ENCODE measurements at regions not wholly inside any gene's neighbourhood (a gene's known extent, or its start where the extent isn't known, plus 50 kb on each side); places are given as distances from the start of the nearest gene placed in this dataset.

- ATAC-seq (ENCODE audit: insufficient number of reproducible peaks, low FRiP score, low read depth) (no peak), DNase-seq (ENCODE audit: low spot score) (no peak)
- TF ChIP-seq CTCF (IDR thresholded peaks at IDR 0.05) = no peak
- H3K27ac ChIP-seq = no peak overlapping the region
- no peaks in the 10 kb centered on the region for H3K36me3 ChIP-seq
- no peaks in the 10 kb centered on the region for H3K27me3 ChIP-seq (replicated peaks; ENCODE audit: insufficient read depth)
- no peaks in the 10 kb centered on the region for H3K9me3 ChIP-seq
- no peak overlapping the region for H3K4me3 ChIP-seq
- no peaks in the 10 kb centered on the region for H3K4me1 ChIP-seq (ENCODE audit: control insufficient read depth in 1 of 2, low read depth in 2 of 2)
These were observed 173.5 kb downstream of the ZNF608 start for GRCh38 chr5:124572971-124573370.

GRCh38 chr5:124570285-124571035, 176.0 kb downstream of the ZNF608 start:
- Histone ChIP-seq H3K9me3 (no peaks in the 10 kb centered on the region), H3K4me1 (ENCODE audit: control insufficient read depth in 1 of 2, low read depth in 2 of 2) (no peaks in the 10 kb centered on the region), H3K27ac (no peak overlapping the region), H3K4me3 (no peak overlapping the region), H3K36me3 (no peaks in the 10 kb centered on the region), H3K27me3 (replicated peaks; ENCODE audit: insufficient read depth) (no peaks in the 10 kb centered on the region)
- DNase-seq (ENCODE audit: low spot score) (no peak), ATAC-seq (ENCODE audit: insufficient number of reproducible peaks, low FRiP score, low read depth) (no peak)
- no peak for TF ChIP-seq CTCF (IDR thresholded peaks at IDR 0.05)

GRCh38 chr5:124566875-124567450, 179.5 kb downstream of the ZNF608 start:
- no peaks in the 10 kb centered on the region for H3K36me3 ChIP-seq
- no peaks in the 10 kb centered on the region for H3K27me3 ChIP-seq (replicated peaks; ENCODE audit: insufficient read depth)
- no peaks in the 10 kb centered on the region for H3K4me1 ChIP-seq (ENCODE audit: control insufficient read depth in 1 of 2, low read depth in 2 of 2)
- no peaks in the 10 kb centered on the region for H3K9me3 ChIP-seq
- TF ChIP-seq CTCF (IDR thresholded peaks at IDR 0.05) = no peak
- H3K27ac ChIP-seq = no peak overlapping the region
- no peak for DNase-seq (ENCODE audit: low spot score)
- no peak overlapping the region for H3K4me3 ChIP-seq
- no peak for ATAC-seq (ENCODE audit: insufficient number of reproducible peaks, low FRiP score, low read depth)

GRCh38 chr5:124561451-124561850, 185.0 kb downstream of the ZNF608 start:
- no peak for ATAC-seq (ENCODE audit: insufficient number of reproducible peaks, low FRiP score, low read depth)
- TF ChIP-seq CTCF (IDR thresholded peaks at IDR 0.05) = no peak

GRCh38 chr5:124560370-124560769, 186.1 kb downstream of the ZNF608 start:
- H3K4me1 ChIP-seq (ENCODE audit: control insufficient read depth in 1 of 2, low read depth in 2 of 2) = no peaks in the 10 kb centered on the region
- DNase-seq (ENCODE audit: low spot score) = no peak
- no peaks in the 10 kb centered on the region for H3K27me3 ChIP-seq (replicated peaks; ENCODE audit: insufficient read depth)
- H3K27ac ChIP-seq = no peak overlapping the region
- no peak for TF ChIP-seq CTCF (IDR thresholded peaks at IDR 0.05)
- no peaks in the 10 kb centered on the region for H3K9me3 ChIP-seq
- H3K36me3 ChIP-seq = no peaks in the 10 kb centered on the region
- no peak overlapping the region for H3K4me3 ChIP-seq
- ATAC-seq (ENCODE audit: insufficient number of reproducible peaks, low FRiP score, low read depth) = no peak

More at GRCh38 chr5:124561451-124561850, 185.0 kb downstream of the ZNF608 start:
- no peak overlapping the region for H3K27ac ChIP-seq
- no peaks in the 10 kb centered on the region for H3K9me3 ChIP-seq
- H3K36me3 ChIP-seq = no peaks in the 10 kb centered on the region
- no peak overlapping the region for H3K4me3 ChIP-seq
- no peaks in the 10 kb centered on the region for H3K27me3 ChIP-seq (replicated peaks; ENCODE audit: insufficient read depth)
- no peak for DNase-seq (ENCODE audit: low spot score)
- no peaks in the 10 kb centered on the region for H3K4me1 ChIP-seq (ENCODE audit: control insufficient read depth in 1 of 2, low read depth in 2 of 2)

Measured in thoracic aorta (tissue), 2 donors.